ENCODE measurements at regions not wholly inside any gene's neighbourhood (a gene's known extent, or its start where the extent isn't known, plus 50 kb on each side); places are given as distances from the start of the nearest gene placed in this dataset.

- Histone ChIP-seq H3K9me2 (replicated peaks; ENCODE audit: low read length) (no peaks in the 10 kb centered on the region), H3K9ac (ENCODE audit: low read length) (no peak overlapping the region), H3K9me3 (ENCODE audit: low read length) (no peaks in the 10 kb centered on the region), H3K4me1 (ENCODE audit: insufficient read depth, low read length) (peaks cover 6% of the 10 kb centered on the region; the same call in 1 of the 2 replicates), H3K36me3 (ENCODE audit: low read depth, low read length) (no peaks in the 10 kb centered on the region), H3K4me3 (ENCODE audit: low read length) (no peak overlapping the region), H3K27ac (ENCODE audit: low read length) (no peak overlapping the region), H3K27me3 (ENCODE audit: low read length) (no peaks in the 10 kb centered on the region), H3K4me2 (ENCODE audit: low read length) (no peak overlapping the region), H2AFZ (ENCODE audit: low read length) (no peak overlapping the region), H3K79me2 (ENCODE audit: low read length) (no peaks in the 10 kb centered on the region), H3F3A (ENCODE audit: low read length, unreplicated experiment) (no peaks in the 10 kb centered on the region), H4K20me1 (ENCODE audit: low read length) (no peaks in the 10 kb centered on the region)
- POLR2A ChIA-PET (ENCODE audit: unreplicated experiment), result no interaction called here
- TF ChIP-seq CTCF (conservative IDR thresholded peaks at IDR 0.05; ENCODE audit: low read depth, low read length) (no peak), EZH2 (IDR thresholded peaks at IDR 0.05; ENCODE audit: low read length, unreplicated experiment) (no peak), EZH2phosphoT487 (IDR thresholded peaks at IDR 0.05; ENCODE audit: borderline replicate concordance, low read length) (no peak)
- no peak for DNase-seq
- no peak for ATAC-seq
- BruUV-seq (replicated peaks), result no TSS peak
- CTCF ChIA-PET, result no interaction called here
- intact Hi-C loops (cut with micrococcal nuclease), result no loop called here
Observed at GRCh38 chr5:133897431-133897830, 71.0 kb downstream of the C5orf15 start.

GRCh38 chr5:133896873-133897272 is 71.6 kb downstream of the C5orf15 start:
- DNase-seq, result no peak
- ATAC-seq, result no peak
- Histone ChIP-seq H2AFZ (ENCODE audit: low read length) (no peak overlapping the region), H3K4me1 (ENCODE audit: insufficient read depth, low read length) (peaks cover 6% of the 10 kb centered on the region; the same call in 1 of the 2 replicates), H3K79me2 (ENCODE audit: low read length) (no peaks in the 10 kb centered on the region), H3K27me3 (ENCODE audit: low read length) (no peaks in the 10 kb centered on the region), H3K9ac (ENCODE audit: low read length) (no peak overlapping the region), H3F3A (ENCODE audit: low read length, unreplicated experiment) (no peaks in the 10 kb centered on the region), H3K9me2 (replicated peaks; ENCODE audit: low read length) (no peaks in the 10 kb centered on the region), H3K4me2 (ENCODE audit: low read length) (no peak overlapping the region), H3K36me3 (ENCODE audit: low read depth, low read length) (no peaks in the 10 kb centered on the region), H4K20me1 (ENCODE audit: low read length) (no peaks in the 10 kb centered on the region), H3K4me3 (ENCODE audit: low read length) (no peak overlapping the region), H3K9me3 (ENCODE audit: low read length) (no peaks in the 10 kb centered on the region), H3K27ac (ENCODE audit: low read length) (no peak overlapping the region)
- POLR2A ChIA-PET (ENCODE audit: unreplicated experiment), result no interaction called here
- TF ChIP-seq EZH2phosphoT487 (IDR thresholded peaks at IDR 0.05; ENCODE audit: borderline replicate concordance, low read length) (no peak), CTCF (conservative IDR thresholded peaks at IDR 0.05; ENCODE audit: low read depth, low read length) (no peak), EZH2 (IDR thresholded peaks at IDR 0.05; ENCODE audit: low read length, unreplicated experiment) (no peak)
- CTCF ChIA-PET, result no interaction called here
- no TSS peak for BruUV-seq (replicated peaks)
- intact Hi-C loops (cut with micrococcal nuclease), result no loop called here

- H3K27ac ChIP-seq (ENCODE audit: low read length), result no peak overlapping the region
- no peak overlapping the region for H2AFZ ChIP-seq (ENCODE audit: low read length)
- TF ChIP-seq CTCF (conservative IDR thresholded peaks at IDR 0.05; ENCODE audit: low read depth, low read length) (no peak), EZH2 (IDR thresholded peaks at IDR 0.05; ENCODE audit: low read length, unreplicated experiment) (no peak), EZH2phosphoT487 (IDR thresholded peaks at IDR 0.05; ENCODE audit: borderline replicate concordance, low read length) (no peak)
- ATAC-seq, result no peak
- CTCF ChIA-PET, result no interaction called here
- intact Hi-C loops (cut with micrococcal nuclease), result no loop called here
- H3K4me1 ChIP-seq (ENCODE audit: insufficient read depth, low read length), result peaks cover 6% of the 10 kb centered on the region; the same call in 1 of the 2 replicates
- H3K9me3 ChIP-seq (ENCODE audit: low read length), result no peaks in the 10 kb centered on the region
- no peaks in the 10 kb centered on the region for H3K9me2 ChIP-seq (replicated peaks; ENCODE audit: low read length)
- DNase-seq, result peak; percentile 32
- H3K9ac ChIP-seq (ENCODE audit: low read length), result no peak overlapping the region
- no peaks in the 10 kb centered on the region for H4K20me1 ChIP-seq (ENCODE audit: low read length)
- H3K4me3 ChIP-seq (ENCODE audit: low read length), result no peak overlapping the region
- no peaks in the 10 kb centered on the region for H3K79me2 ChIP-seq (ENCODE audit: low read length)
- H3K27me3 ChIP-seq (ENCODE audit: low read length), result no peaks in the 10 kb centered on the region
- no TSS peak for BruUV-seq (replicated peaks)
- no peak overlapping the region for H3K4me2 ChIP-seq (ENCODE audit: low read length)
- POLR2A ChIA-PET (ENCODE audit: unreplicated experiment), result no interaction called here
- H3K36me3 ChIP-seq (ENCODE audit: low read depth, low read length), result no peaks in the 10 kb centered on the region
- H3F3A ChIP-seq (ENCODE audit: low read length, unreplicated experiment), result no peaks in the 10 kb centered on the region
Observed at GRCh38 chr5:133895979-133896845, 72.2 kb downstream of the C5orf15 start.

All from PC-3 (cell line).